ENCODE measurements at regions not wholly inside any gene's neighbourhood (a gene's known extent, or its start where the extent isn't known, plus 50 kb on each side); places are given as distances from the start of the nearest gene placed in this dataset.
"Not testable (repeated sequence)": the region's sequence is repeated elsewhere in the genome, so short reads cannot be mapped to it uniquely, and the experiment has no call there.

DNA sequence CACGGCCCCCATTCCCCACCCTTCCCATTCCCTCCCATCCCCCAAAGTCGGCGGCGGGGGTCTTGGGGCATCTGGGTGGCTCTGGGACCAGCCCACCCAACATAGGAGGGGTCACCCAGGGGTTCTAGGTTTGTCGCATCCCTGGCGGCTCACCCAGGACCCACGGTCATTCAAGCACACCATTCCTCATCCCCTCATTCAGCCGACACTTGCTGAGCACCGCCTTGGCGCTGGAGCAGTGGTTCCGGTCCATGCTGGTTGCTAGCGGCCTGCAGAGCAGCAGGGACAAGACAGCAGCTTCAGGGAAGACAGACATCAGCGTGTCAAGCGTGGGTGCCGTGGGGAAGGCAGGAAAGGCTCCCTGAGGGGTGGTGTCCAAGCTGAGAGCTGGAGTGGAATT lies 50.5 kb upstream of the OTOS start:
- DNase-seq = no peak

DNA sequence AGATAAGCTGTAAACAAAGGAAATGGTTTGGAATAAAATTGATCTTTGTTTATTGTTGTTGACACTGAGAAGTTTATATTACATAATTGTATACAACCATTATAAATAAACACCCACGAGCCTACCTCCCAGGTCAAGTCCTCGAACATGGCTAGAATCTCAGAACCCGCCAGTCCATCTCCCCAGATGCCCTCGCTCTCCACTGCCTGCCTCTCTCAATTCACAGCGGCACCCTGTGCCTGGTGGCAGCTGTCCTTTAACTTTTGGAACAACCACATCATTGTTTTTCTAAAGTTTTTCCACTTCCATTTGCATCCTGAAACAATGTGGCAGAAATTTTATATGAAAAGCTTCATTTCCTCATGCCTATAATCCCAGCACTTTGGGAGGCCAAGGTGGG lies 52.2 kb upstream of the OTOS start:
- DNase-seq = no peak

DNA sequence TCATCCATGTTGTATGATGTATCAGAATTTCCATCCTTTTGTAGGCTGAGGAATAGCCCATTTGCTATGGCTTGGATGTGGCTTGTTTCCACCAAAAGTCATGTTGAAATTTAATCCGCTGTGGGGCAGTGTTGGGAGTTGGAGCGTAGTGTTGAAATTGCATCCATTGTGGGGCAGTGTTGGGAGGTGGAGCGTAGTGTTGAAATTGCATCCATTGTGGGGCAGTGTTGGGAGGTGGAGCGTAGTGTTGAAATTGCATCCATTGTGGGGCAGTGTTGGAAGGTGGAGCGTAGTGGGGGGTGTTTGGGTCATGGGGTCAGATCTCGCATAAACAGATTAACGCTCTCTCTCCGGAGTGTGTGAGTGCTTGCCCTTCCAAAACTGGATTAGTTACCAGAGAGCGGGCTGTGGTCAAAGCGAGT lies 53.9 kb upstream of the OTOS start:
- not testable (repeated sequence) for DNase-seq

DNA sequence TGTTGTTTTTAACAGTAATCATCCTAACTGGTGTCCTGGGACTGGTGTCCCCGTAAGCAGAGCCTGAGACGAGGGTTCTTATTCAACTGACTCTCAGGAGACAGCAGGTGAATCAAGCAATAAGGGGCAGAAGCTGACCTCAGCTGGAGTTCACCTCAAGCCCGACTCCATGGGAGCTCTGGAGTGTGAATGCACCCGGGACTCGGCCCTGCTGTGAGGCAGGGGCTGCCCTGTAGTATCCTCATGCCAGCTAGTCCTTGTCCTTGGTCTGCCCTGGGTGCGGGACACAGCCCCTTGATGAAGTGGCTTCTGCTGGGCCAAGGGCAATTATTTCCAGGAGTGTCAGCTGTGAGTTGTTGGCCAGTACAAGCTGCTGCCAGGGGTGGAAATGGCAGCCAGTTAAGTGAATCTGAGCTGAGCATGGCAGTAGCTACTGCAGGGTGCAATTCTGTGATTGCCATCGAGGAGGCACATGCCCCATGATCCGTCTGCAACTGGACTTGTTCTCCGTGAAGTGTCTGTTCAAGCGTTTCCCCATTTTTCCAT lies 54.9 kb upstream of the OTOS start:
- DNase-seq = no peak

DNA sequence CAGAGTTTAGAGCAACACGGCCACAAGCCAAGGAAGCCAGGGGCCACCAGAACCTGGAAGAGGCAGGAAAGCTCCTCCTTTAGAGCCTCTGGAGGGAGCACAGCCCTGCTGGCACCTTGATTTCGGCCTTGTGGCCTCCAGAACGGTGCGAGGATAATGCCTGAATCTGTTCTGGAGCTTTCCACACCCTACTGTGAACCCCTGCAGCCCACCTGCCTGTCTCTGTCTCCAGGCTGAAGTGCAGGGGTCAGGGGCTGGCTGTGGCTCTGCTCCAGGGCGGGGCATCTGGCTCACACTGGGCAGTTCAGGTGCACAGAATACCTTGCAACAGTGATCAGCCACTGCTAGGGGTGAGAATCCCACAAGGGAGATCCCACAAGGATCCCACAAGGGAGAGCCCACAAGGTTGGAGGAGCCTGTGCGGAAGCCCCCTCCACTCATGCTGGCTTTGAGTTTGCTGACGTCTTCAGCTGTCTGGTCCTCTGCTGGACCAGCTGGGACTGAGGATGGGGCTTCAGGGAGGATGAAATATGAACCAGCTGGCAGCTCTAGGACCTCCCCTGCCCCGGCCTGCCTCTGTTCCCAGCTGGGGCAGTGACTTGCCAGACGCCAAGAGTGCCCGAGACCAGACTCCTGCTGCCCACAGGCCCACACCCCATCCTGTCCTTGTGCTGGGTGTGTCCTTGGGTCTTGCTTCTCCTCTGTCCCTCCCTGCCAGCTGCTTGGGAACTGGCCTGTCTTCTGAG lies 56.4 kb upstream of the OTOS start:
- no peak for DNase-seq

DNA sequence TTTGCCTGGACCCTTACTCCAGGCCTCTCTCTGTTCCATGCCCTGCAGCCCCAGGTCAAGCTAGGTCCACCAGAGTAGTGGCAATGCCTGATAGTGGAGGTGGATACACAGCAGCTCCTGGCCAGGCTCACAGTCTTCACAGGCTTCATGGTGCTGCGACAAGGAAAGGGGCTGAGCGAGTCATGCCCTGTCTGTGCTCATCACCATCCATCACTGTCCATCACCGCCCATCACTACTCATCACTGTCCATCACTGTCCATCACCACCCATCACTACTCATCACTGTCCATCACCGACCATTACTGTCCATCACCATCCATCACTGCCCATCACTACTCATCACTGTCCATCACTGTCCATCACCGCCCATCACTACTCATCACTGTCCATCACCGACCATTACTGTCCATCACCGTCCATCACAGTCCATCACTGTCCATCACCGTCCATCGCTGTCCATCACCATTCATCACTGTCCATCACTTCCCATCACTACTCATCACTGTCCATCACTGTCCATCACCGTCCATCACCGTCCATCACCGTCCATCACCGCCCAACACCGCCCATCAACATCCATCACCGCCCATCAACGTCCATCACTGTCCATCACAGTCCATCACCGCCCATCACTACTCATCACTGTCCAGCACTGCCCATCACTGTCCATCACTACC lies 57.1 kb upstream of the OTOS start:
- no peak for DNase-seq

DNA sequence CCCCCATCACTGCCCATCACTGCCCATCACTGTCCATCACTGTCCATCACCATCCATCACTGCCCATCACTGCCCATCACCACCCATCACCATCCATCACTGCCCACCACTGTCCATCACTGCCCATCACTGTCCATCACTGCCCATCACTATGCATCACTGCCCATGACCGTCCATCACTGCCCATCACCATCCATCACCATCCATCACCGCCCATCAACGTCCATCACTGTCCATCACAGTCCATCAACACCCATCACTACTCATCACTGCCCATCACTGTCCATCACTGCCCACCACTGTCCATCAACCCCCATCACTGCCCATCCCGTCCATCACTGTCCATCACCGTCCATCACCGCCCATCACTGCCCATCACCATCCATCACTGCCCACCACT lies 57.8 kb upstream of the OTOS start:
- no peak for DNase-seq

DNA sequence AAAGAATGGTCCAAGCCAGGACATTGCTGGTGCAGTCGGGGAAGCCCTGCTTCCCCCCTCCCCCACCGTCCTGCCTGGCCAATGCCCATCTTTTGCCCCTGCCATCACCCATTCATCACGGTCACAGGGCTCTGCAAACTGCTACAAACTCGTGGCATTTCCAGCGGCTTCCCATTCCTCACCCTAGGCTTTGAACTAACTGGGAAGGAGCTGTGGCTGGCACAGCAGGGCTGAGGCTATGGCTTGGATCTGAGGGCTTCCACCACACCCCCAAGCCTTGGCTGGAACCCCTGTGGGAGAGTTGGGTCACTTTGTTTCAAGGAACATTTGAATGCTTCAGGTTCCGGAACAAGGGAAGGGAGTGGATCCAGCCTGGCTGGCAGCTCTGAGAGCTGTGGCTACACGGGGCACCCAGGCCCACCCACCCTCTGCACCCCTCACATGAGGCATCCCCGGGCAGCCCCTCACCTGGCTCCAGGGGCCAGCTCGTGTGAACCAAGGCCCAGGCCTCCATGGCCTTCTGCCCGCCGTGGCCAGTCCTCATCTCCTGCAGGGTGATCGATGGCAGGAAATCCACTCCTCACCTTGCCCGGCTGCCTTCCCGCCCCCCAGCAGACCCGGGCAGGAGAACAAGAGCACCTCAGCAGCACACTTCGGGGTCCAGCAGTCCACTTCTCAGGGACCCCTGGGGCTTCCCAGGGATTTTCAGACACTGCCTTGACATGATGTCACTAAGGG lies 58.8 kb upstream of the OTOS start:
- DNase-seq = no peak

DNA sequence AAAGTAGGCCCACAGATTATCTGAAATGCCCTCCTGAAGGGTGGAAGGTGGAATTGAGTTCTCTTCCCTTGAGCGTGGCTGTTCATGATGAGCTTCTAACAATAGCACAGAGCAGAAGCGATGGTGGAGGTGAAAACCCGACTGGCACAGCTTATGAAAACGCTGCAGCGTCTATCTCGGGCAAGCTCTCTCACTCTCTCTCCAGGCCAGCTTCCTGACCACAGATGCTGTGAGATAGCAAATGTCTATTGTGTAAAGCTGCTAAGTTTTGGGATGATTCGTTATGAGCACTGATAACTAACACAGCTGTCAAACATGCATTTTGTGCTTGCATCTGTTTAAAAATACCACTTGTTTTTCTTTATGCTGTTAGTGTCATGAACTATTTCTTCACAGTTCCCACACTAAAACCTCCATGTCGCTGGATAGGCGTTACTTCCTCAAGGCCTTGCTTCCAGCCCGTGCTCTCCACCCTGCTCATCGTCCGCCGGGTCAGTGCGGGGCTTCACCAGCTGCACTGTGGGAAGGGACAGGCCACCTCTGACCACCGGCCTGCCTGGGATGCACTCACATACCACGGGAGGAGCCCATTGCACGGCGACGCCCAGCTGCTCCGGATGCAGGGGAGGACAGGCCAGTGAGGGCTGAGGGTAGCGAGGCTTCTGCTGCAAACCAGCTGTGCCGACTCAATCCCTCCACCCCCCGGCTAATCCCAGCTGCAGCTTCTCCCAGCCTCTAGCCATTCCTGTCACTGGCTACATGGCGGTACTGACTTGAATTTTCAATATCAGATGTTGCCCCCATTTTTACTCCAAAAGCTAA lies 60.0 kb upstream of the OTOS start:
- DNase-seq = no peak

DNA sequence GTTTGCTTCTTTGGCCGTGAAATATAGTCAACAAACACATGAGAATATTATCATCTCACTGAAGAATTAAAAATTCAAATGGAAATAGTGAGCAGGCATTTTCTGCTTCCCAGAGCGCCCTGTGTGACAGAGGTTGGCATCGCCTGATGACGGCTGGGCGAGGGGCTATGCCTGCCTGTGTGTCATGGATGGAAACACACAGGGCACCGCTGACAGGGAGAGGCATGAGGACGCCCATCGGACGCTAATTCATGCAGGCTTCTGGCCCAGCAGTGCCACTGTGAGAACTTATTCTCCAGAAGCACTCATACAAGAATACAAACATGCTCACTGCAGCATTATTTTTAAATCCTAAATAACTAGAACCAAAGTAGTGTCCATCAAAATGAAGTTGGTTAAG lies 61.4 kb upstream of the OTOS start:
- no peak for DNase-seq

DNA sequence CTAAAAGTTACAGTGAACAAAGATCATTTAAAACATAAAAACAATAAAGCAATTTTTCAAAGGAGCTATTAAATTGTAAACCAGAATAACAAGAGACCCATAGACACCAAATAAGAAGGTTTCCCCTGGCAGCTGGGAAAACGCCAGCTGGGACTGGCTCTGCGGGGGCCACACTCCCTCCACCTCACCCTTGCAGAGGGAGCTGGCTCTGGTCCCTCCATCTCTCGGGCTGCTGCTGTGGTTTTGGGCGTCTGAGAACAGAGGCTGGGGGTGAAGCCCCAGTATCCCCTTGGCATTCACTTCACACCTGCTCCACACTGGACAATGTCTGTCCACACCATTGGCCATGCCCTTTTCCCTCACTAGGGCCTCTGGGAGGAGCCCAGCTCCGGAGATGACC lies 62.1 kb upstream of the OTOS start:
- DNase-seq = no peak

DNA sequence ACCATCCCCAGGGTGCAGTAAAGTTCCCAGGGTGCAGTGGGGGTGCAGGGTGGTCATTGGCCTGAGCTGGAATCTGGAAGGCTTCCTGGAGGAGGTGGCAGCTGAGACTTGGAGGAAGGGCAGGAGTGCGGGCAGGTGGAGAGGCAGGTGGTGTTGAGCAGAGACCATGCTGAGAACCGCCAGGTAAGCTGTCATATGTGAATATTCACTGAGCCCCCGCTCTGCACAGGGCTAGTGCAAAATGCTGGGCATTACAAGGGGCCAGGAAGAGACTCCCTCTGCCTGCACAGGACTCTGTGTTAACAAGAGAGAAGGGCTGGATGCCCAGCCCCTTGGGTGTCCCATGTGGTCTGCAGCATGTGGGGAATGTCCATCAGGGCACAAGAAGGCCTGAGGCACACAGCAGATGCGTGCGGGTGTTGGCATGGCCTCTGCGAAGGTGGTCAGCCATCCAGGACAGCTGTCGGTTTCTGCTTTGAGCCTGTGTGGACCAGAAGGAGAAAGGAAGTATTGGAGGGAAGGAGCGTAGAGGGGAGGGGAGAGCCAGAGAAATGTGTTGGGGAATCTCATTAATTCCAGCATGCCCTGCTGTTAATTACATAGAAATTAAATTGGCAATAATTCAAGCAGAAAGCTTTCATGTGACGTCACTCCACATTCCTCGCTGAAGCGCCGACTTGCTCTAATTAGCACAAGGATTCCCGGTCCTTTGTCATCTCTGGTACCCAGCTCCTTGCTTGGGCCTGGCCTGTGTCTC lies 62.8 kb upstream of the OTOS start:
- DNase-seq = no peak

DNA sequence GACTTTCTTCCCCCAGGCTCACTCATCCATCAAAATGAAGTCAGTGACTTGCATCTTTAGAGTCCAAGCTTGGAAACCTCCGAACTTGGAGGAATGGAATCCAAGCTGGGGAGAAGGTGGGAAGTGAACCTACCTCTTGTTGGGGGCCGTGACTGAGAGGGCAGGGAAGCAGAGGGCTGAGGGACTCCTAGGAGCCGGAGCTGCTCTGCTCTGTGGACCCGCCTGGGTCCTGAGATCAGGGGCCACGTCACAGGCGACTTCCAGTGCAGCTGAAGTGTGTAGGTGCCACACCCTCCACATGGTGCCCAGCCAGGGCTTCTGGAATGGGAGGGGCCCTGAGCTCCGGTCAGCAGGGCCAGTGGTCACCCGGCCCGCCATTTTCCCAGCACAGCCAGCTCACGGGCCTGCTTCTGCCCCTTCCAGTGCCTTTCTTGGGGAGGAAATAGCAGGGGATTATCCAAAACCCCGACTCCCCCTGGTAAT lies 63.4 kb upstream of the OTOS start:
- DNase-seq = no peak

DNA sequence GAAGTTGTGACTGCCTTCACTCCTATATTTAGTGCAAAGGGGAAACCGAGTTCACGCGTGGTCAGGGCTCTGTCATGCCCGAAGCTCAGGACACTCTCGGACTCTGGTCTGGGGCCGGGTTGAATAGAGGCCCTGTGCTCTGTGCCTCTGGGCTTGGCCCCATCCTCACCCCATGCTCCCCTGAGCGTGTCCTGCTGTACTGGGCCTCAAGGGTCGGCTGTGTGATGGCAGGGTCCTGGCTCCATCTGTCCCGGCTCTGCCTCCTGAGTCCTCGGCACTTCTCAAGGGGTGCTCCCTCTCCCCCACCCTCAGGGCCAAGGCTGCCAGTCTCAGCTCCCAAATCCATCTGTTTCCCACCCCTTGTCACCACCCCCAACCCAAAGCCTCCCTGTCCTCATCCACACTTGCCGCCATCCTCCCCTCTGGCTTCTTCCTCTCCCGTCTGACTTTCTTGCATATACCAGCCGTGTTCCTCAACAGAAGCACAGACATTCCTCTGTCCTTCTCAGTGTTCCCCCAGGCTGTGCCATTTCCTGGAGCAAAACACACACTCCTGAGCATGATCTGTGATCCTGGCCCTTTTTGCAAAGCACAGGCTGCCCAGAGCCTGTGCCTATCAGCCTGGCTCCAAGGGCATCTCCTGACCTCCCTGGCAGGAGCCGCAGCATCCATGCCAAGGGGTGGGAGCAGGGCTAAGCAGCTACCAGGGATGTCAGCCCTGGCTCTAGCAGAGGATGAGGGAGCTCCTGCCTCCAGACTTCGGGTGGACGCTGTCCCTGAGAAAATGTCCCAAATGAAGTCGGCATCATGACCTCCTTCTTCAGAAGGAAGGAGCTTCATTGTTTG lies 64.2 kb upstream of the OTOS start:
- peak; percentile 12 for DNase-seq

DNA sequence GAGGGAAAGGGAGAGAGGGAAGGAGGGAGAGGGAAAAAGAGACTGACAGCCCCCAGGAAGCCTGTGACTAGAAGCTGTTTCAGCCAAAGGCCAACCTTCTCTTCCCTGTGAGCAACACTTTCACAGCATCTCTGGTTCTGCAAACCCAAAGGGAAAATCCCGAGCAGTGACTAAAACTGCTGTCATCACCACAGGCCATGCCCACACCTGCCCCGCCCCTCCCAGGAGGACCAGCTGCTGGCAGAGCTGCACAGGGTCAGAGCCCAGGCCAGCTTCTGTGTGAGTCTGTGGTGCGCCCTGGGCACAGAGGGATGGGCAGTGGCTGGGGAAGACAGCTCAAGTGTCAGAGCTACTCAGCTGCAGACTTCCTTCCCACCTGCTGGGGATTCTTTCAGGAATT lies 64.9 kb upstream of the OTOS start:
- peak; percentile 81 for DNase-seq

DNA sequence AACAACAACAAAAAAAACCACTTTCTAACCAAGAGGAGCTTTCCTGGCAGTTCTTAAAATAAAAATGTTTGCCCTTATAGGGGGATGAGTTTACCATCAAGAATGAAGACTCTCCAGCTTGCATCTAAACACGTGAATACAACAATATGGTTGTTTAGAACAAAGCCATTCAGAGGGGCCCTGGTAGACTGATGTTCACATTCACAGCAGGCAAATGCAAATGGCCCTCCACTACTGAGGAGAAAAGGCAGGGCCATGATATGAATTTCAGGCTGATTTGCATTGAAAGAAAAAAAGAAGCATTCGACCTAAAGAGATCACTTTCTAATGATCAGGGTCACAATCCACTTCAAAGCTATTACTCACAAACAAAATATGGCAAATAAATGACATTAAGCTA lies 65.3 kb upstream of the OTOS start:
- DNase-seq = no peak

DNA sequence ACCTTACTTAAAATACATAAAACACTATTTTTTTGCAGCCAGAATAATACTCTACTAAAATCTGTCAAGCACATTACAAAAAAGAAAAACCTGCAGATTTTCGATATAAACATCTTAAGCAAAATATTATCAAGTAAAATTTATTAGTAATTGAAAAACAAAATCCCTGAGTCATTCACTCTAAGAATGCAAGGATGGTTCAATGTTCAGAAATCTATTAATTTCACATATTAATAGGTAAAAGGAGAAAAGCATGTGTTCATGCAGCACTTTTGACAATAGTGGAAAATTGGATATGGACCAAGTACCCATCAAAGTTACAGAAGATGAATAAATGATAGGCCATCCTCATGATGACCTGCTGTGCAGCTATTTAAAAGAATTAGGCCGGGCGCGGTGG lies 66.2 kb upstream of the OTOS start:
- DNase-seq = no peak

DNA sequence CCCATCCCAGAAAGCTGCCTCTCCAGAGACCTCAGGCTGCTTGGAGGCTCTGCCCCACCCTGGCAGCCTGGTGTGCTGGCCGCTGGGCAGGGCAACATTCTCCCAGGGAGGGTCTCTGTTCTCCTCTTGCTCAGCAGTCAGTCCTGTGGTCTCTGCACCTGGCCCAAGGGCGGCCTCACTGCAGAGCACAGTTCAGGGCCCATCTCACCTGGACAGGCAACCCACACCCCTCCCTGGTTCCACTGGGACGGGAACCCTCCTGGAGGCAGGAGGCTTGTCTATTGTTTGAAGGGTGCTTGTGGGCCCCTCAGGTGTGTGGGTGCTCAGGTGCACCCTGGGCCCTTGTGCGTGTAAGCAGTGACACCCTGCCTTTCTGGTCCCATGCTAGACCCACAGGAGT lies 67.2 kb upstream of the OTOS start:
- no peak for DNase-seq

DNA sequence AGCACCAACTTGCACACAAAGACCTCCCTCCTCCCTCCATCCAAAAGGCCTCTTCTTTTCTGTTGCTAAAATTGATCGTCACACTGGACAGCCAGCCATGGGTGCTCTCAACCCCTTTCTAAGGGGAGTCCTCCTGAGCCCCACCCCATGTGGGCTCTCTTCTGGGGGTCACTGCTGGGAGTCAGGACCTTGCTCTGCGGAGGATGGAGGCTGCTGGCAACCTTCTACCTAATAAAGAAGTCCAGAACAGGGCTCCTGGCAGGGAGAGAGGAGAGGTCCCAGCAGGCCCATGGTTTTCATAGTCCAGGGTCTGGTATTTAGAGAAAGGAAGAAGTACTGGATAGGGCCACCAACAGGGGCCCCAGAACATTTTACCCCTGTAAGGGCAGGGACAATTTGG lies 67.6 kb upstream of the OTOS start:
- no peak for DNase-seq

DNA sequence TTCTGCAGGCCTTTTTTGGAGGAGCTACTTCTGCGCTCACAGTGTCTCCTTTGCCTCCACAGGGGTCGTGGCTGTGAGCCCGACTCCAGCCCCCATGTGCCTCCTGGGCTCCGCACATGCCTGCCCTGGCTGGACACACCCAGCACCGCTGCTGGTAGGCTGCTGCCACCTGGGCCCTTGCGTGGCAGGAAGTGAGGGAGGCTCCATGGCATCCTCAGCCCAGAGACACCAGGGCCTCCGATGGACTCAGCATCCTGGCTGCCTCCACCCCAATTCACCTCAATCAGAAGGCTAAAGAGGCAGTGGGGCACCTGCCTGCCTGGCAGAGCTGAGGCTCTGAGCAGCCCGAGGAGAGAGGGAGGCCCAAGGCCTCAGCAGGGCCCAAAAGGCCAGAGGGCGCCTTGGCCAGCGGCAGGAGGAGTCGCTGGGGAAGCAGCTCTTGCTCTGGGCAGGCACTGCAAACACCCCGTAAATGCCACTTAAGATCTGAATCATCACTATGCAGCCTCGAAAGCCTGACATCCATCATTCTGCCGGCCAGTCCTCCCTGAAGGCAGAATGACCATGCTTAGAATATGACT lies 68.3 kb upstream of the OTOS start:
- DNase-seq = peak; percentile 36

DNA sequence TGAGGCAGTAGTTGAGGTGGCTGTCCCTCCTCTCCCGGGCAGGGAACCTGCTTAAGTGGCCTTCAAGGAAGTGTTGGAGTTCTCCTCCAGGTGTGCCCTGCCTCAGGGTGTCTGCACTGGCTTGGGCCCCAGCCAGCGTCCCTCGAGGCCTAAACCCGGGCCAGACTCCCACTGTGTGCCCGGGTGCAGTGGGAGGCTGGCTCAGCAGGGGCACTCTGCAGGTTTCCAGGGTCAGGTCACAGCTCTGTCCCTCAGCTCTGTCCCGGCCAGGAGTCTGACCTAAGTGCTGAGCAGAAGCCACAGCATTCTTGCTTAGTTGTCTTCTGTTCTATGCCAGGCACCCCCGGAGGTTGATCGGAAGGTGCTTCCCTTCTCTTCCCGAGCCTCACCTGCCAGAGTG lies 69.0 kb upstream of the OTOS start:
- DNase-seq = no peak

All from EL (cell line).